HG03571 (cell line): ENCODE measurements at regions not wholly inside any gene's neighbourhood (a gene's known extent, or its start where the extent isn't known, plus 50 kb on each side); places are given as distances from the start of the nearest gene placed in this dataset.
"Not testable (repeated sequence)": the region's sequence is repeated elsewhere in the genome, so short reads cannot be mapped to it uniquely, and the experiment has no call there.

Source experiments
- ATAC-seq: cut with Tn5 transposase; IDR thresholded peaks from one replicate; pipeline ENCODE4 v1.9.1; 2021; ENCODE audit not compliant: unreplicated experiment

DNA sequence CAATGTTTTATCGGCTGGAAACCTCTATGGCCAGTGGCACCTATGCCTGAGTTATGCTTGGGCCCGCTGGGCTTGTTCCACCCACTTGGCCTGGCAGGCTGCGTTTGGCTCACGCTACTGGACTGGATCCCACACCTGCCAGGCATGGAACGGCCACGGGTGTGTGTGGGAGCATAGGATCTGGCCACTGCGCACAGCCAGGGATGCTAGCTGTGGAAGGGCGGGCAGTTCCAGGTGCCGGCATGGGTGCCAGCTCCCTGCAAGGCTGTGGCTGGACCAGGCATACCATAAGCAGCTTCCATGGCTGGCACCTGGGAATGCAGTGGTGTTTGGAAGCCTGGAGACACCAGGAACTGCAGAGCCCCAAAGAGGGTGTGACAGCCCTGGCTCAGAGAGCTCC lies 1063.9 kb upstream of the ACO1 start:
- no peak for ATAC-seq

DNA sequence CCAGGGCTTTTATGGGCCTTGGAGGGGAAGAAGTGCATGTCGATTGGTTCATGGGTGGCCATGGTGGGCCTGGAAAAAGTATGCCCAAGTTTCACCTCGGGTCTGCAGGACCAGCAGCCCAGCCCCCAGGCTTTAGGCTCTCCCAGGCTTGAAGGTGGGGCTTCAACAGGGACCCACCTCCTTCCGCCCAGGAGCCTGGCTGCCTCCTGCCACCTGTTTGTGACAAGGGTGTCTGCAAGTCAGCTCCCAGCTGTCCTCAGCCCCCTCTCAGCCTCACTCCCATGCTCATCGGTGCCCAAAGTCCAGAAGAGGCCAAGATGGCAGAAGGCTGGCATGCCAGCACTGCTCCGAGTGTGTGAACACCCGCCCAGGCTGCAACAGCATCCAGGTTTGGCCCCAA lies 1063.2 kb upstream of the ACO1 start:
- no peak for ATAC-seq

DNA sequence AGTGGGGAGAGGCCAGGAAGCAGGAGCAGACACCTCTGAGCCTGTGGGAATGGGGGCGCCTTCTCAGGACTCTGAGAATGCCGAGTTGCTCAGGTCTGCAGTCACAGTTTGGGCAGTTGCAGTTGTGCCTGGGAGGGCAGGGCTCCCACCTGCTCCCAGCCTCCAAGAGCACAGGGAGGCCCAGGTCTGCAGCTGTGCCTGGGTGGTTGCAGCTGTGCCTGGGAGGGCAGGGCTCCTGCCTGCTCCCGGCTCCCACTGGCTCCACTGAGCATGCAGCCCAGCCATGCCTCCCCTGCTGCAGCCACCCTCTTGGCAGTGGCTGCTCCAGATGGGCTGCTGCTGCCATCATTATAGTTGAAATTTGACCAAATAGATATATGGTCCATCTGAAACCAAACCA lies 1062.8 kb upstream of the ACO1 start:
- ATAC-seq = no peak

DNA sequence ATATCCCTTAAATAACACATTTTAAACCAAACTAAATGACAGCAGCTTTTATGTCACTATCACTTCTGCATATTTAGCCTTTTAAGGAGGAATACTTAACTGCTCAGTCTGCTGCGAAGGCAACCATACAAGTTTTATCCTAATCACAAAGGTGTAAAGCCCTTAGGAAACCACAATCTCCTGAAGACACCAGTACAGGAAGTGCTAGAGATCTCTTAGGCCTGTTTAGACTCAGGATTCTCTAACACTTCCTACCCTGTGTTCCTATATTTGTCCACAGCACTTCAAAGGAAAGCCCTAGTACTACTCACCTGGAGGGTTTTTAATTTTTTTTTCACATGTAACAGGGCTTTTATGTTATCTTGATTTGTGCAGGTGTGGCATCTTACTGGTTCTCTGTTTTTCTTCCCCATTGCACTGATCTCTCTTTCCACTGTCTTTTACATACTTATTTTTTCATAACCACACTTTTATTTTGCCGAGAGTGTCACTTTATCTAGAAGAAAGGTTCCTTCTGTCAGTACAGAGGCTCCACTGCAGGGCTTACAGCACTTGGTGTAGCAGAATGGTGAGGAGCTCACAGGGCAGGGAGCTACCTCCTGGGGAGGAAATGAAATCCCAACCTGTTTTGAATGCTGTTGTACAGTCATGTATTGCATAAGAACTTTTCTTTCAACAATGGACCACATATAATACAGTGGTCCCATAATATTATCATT lies 1060.6 kb upstream of the ACO1 start:
- no peak for ATAC-seq

DNA sequence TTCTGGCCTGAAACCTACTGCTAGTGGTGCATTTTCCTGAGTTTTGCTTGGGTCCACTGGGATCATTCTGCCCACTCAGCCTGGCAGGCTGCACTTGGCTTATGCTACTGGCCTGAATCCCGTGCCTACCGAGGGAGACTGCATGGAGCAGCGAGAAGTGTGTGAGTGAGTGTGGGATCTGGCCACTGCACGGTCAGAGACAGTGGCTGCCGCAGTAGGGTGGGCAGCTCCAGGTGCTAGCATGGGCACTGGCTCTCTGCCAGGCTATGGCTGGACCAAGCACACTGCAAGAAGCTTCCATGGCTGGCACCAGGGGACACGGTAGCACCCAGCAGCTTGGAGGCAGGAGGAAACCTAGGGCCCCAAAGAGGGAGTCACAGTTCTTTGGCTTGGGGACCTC lies 1058.7 kb upstream of the ACO1 start:
- ATAC-seq = no peak

DNA sequence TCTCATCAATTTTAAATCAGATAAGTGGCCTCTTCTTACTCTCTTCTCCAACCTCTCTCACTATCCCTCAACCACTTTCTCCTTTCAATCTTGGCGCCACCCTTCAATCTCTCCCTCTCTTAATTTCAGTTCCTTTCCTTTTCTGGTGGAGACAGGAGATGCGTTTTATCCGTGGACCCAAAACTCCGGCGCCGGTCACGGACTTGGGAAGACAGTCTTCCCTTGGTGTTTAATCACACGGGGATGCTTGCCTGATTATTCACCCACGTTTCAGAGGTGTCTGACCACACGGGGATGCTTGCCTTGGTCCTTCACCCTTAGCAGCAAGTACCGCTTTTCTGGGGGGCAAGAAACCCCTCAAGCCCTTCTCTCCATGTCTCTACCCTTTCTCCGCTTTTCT lies 1057.6 kb upstream of the ACO1 start:
- not testable (repeated sequence) for ATAC-seq

DNA sequence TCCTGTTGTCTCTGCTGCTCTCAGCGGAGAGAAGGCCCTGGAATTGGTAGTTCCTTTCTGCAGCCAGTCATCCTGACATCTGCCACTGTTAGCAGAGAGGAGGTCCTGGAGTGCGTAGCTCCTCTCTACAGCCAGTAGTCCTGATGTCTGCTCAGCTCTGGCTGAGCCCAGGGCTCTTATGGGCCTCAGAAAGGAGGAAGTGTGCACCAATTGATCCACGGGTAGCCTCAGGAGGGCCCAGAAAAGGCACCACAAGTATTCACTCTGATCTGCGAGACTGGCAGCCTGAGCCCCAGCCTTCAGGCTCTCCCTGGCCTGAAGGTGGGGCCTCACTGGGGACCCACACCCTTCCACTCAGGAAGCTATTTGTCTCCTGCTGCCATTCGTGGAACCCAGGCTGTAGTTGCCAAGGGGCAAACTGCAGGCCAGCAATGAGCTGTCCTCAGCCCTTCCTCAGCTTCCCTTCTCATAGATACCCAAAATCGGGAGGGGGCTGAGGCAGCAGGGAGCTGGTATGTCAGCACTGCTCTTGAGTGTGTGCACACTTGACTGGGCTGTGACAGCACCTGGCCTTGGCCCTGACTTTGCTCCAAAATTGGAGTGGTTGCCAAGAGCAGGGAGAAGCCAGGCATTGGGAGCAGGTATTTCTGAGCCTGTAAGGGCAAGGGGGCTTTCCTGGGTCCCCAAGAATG lies 1049.5 kb upstream of the ACO1 start:
- ATAC-seq = no peak

DNA sequence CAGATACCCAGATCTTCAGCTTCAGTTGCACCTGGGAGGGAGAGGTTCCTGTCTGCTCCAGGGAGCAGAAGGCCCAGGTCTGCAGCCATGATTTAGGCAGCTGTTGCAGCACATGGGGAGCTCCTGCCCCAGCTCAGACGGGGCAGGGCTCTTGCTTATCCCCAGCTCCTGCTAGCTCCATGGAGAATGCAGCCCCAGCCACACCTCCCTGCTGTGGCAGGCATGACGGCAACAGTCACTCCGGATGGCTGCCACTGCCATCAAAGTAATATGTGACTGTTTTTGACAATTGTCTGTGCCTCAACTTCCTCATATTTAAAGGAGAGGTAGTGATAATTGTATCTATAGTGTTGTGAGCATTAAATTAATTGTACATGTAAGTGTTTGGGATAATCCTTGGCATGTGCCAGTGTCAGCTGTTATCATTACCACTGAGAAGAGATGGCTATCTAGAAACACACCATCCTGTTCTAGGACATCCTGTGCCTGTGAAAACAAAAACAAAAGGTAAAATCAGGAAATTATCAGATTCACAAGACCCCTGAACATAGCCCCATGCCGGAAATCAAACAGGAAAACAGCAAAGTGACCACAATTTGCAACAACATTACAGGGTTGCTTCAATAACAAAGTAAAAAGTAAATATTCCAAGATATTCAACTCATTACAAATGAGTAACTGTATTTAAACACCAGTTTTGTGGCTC lies 1048.8 kb upstream of the ACO1 start:
- no peak for ATAC-seq

DNA sequence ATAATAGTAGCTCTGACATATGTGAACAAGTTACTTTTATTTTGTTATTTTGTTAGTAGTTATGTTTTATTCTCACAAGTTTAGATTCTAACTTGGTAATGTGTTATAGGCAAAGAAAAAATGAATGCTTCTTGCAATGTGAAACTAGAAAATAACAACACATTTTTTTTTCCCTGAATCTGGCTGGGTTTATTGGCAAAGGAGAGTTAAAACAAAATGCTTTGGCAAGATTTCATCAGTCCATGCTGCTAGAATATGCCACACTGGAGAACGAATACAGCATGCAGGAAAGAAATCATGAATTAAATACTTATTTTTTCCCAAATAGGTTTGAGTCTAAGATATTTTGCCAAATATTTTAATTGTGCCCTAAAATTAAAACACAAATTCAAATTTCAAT lies 1048.1 kb upstream of the ACO1 start:
- ATAC-seq = no peak

DNA sequence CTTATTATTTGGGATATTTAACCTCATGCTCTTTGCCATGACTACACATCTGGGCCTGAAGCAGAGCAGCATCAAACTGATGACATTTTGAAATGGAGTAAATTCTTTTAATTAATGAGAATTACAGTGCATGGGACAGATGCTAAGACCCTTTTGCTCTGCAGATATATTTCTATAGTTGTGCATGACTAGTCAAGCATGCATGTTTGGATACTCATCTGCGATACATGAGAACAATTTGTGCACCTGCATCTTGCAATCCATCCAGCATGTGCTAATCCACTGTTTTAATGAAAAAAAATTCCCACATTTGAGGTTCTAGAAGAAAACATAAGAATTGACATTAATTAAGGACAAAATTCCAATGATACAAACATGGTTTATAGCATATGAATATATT lies 1047.6 kb upstream of the ACO1 start:
- ATAC-seq = no peak

DNA sequence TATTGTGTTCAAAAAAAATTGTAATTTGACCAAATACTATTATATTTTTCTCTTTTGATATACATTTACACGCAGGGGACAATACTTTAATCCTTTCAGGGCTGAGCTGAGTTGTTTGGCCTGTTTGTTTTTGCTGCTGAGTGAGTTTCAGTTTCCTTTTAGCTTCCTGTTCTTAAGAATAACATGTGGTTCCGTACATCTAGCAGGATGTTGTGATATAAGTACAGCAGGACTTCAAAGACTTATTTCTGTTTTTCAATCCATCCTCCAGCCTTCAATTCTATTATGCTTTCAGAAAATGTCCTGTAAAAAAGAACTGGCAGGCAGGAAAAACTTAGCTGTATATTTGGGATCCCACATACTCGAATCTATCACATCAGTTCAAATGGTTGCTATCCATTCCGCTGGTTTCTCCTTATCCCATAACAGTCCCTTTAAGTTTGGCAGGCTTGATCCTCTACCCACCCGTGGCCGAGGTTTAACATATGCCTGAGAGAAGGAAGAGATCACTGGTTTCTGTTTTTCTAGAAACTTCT lies 1037.3 kb upstream of the ACO1 start:
- ATAC-seq = peak; percentile 99

DNA sequence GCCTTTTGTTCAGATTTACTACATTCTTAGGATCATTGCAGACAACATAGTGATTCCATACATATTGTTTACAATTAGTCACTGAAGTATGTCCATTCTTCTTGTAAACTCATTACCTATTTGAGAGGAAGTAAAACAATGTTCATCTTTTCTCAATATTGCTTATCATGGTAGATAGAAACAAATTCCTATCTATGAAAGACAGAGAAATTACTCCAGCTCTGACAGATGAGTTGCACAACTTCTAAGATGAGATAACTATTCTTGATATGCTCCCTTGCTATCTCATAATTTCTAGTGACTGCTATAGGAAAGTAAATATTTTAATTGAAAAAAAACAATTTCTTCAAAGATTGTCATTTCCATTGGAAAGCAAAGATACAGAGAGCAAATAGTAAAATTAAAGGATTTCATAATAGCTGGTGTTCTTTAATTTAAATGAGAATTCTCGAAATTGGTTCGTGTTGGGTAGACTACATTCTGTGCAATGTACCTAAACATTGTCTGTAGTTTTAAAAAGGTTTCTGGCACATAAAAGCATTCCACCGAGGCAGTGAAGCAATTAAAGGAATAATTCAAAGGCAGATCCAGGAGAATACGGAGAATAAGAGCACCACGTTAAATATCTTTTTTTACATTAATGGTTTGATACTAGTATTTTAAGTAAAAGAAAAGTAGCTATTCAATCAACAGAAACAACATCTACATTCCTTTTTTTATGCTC lies 1029.1 kb upstream of the ACO1 start:
- no peak for ATAC-seq

DNA sequence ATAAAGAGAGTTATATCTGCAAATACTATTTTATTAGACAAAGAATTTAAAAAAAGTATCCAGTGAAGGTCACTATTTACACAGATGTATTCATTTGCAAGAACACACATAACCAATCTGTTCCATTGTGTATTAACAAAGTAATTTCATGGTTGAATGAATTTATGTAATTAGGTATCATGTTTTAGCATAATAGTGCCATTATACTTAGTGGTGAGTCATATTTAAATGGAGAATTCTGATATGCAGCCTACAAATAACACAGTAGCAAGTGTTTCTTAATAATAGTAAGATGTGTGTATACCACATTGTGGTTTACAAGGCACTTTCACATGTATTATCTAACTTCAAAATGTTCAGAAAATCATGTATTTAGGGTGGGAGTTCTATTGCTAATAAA lies 1028.5 kb upstream of the ACO1 start:
- ATAC-seq = no peak

DNA sequence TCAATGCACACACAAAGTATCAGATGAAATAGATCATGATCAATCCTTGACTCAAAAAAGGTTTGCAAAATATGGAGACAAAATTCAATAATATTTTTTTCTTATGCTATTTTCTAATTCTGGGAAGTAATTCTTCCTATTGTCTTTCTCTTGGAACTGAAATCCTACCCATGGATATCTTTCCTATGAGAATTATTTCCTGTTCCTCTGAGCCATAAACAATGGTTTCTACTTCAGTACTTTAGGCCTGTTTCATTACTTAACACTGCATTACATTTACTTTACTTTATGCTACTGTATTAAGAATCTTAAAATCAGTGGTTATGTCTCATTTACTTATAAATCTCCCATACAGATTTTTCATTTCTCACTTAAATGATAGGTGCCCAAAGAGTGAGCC lies 1025.4 kb upstream of the ACO1 start:
- no peak for ATAC-seq

DNA sequence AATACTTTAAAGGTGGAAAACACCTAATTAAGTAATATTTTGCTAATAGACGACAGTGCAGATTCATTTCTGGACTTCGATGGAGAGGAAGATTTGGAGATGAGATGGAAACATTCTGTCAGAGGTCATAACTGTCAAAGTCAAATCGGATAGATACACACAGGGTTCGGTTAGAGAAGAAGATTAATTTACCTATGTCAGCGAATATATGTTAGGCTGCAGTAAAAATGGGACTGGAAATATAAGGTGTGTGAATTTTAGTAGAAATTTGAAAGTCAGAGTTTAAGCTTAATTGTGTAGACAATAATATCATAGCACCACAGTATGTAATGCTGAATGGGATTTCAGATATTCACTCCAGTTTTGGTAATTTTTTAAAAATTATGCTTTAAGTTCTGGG lies 1020.3 kb upstream of the ACO1 start:
- no peak for ATAC-seq

DNA sequence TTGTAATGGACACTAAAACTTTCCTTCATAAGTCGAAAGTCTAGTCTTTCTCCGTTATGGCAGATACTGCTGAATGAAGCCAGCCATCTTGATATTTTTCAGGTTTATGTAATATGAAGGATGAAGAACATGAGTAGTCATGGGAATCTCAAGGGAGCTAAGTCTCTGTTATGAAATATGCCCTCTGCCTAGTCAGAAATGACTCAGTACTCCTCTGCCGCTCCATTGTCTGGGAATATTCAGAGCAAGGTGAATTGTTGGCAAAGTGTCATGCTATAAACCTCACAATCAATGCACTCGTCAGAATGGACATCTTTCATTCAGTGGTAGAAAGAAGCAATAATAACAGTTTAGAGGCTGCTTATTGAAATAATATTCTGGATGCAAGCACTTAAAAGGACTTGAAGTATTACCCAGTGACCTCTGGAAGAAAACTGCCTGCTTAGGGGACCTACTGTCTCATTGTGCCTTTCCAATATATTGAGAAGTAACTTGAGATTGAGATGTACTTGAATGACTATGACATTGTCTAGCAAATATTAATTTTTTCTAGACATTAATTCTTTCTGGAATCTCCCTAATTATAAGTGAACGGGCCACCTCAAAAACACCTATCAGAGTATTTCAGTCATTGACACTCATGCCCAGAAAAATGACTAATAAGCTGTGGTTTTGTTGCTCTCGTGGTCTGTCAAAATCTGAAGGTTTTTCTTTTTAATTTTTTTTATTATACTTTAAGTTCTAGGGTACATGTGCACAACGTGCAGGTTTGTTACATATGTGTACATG lies 1011.5 kb upstream of the ACO1 start:
- ATAC-seq = no peak

DNA sequence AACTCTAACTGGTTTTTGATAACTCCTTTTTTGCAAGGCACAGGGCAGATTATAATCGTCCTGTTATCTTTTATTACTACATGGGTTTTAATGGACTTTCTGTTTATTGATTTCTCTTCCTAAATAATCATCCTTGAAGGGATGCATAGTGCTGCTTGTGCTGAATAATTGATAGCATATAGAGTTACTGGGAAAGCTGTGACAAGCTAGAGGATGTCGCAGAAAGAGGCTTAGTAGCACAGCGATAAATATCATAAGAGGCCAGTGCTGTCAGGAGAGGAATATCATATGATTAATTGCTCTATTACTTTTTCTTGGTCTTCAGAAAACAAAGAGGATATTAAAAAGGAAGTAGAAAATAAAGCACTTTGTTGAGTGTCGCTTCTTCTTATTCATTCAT lies 1007.1 kb upstream of the ACO1 start:
- no peak for ATAC-seq

DNA sequence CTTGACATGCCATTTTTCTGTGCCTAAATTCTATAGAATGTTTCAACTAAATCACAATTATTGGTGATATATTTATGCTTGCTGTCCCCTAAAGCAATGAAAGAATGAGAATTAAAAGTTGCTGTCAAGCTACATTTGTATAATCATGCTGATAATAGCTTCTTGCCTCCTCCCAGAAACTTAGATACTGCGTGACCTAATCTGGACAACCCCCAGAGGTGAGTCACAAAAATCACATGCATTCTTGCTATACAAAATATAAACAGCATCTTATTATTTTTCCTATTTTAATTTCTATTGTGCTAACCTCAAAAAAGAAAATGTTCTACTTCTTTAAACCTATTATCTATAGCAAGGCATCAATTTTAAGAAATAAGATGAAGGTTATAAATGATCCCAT lies 995.8 kb upstream of the ACO1 start:
- ATAC-seq = no peak

DNA sequence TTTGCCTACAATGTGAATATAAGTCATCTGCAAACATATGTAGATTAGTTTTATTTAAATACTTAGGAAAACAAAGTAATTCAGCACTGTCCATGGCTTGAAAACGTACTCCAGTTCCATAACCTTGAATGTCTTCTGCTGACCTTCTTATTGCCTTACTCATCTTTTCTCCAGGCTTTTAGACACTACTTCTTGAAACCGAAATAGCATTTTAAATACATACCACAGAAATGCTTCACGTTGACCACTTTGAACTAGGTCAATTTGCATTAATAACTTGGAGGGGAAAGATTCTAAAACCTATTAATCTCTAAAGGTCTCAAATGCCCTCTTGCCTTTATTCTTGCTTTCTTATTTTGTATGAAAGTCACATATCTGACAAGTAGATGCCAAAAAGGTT lies 995.4 kb upstream of the ACO1 start:
- no peak for ATAC-seq

DNA sequence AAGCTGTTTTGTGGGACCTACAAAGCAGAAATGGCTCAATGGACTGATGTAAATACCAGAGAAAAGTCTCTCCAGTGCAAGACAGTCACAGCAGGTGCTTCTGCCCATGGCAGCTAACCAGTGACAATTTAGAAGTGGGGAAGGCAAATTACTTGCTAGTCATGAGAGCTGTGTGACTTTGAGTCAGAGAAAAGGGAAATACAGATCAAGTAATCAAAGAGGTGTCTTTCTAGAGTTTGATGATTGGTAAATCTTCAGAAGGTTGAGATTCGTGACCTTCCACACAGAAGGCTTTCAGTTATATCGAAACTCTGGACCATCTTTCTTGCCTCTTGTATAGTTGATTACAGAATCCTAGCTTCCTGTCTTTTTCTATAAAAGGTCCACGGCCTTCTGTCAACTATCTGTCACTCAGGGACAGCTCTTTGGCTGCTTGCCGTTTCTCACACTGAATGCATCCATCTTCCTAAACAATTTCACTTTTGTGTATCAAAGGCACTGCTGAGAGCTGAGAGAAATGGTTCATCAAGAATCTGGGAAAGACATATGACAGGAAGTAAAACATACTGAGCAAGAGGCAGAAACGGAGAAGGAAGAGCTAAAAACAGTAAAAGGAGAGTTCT lies 993.9 kb upstream of the ACO1 start:
- ATAC-seq = peak; percentile 36
